GM10248 (cell line): ENCODE measurements at regions not wholly inside any gene's neighbourhood (a gene's known extent, or its start where the extent isn't known, plus 50 kb on each side); places are given as distances from the start of the nearest gene placed in this dataset.

Experiments
- CTCF ChIA-PET: fragments of 300-600 bp; sonication (Branson Sonifier 250); formaldehyde crosslinking; extraction: SDS; loops from one replicate; lab custom pipeline; 2021; ENCODE audit warnings: antibody characterized with exemption; lab: Yijun Ruan, JAX
- POLR2A ChIA-PET: fragments of 350-650 bp; sonication (Branson Sonifier 250); formaldehyde crosslinking; extraction: SDS; loops from one replicate; lab custom pipeline; 2020; ENCODE audit warnings: antibody characterized with exemption; lab: Yijun Ruan, JAX
- DNase-seq: peaks from one replicate; pipeline ENCODE4 v3.0.0; 2012; ENCODE audit errors: extremely low spot score
- CTCF ChIP-seq: IDR thresholded peaks from 2 replicates; pipeline ENCODE4 v1.5.1; 2012; ENCODE audit warnings: mild to moderate bottlenecking, low read depth; ENCODE audit errors: extremely low read depth, missing control alignments, control extremely low read depth

DNA sequence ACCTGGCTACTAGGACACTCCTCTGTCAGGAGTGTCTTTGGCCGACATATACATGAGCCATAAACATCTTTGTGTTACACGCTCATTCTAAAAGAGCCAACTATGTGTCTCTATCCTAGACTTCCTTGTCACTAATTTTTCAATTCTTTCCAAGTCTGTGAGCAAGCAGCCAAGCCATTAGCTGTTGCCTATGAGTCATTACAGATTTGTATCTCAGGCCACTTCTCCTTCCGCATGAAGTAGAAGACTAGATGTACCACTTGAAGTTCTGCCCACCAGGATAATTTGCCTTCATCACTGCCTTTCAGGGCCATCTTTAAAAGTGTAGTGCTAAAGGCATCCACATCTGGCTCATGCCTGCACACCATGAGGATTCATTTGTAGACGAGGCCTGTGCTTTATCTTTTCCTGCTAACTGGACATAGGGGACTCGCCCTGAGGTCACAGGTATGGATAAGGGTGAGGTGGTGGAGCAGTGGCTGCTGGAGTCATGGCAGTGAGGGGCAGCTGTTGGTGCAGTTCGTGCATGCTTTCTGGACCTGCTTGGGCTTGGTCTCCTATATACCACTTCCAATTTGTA lies 126.1 kb upstream of the KL start:
- ChIA-PET CTCF (interaction anchor here (1.6 kb wide), 1 partner anchor 21 kb away, joined by 4 read pairs; no protein-coding TSS in a partner anchor), POLR2A (no interaction called here)
- TF ChIP-seq CTCF: no peak
- DNase-seq: no peak

- POLR2A ChIA-PET: no interaction called here
- no peak for DNase-seq
- CTCF ChIA-PET: interaction anchor here (1.0 kb wide), 1 partner anchor 8 kb away, joined by 3 read pairs; no protein-coding TSS in a partner anchor
These were observed 123.0 kb upstream of the KL start for GRCh38 chr13:32893176-32893575.

GRCh38 chr13:32894589-32895001 lies 121.6 kb upstream of the KL start:
- no peak for TF ChIP-seq CTCF
- DNase-seq: no peak
- ChIA-PET CTCF (interaction anchor here (1.9 kb wide), 1 partner anchor 16 kb away, joined by 5 read pairs; no protein-coding TSS in a partner anchor), POLR2A (no interaction called here)

More at GRCh38 chr13:32893176-32893575, 123.0 kb upstream of the KL start:
- TF ChIP-seq CTCF: no peak

DNA sequence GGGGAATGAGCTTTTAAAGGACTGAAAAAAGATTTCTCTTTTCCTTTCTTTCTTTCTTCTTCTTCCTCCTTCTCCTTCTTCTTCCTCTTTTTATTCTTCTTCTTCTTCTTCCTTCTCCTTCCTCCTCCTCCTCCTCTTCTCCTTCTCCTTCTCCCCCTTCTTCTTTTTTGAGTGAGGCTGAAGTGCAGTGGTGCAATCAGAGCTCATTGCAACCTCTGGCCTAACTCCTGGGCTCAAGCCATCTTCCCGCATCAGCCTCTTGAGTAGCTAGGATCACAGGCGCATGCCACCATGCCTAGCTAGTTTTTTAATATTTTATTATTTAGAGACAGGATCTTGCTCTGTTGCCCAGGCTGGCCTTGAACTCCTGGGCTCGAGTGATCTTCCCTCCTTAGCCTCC lies 120.9 kb upstream of the KL start:
- no peak for TF ChIP-seq CTCF
- CTCF ChIA-PET: interaction anchor here (0.8 to 3.6 kb wide), 3 partner anchors 14 to 26 kb away, joined by 3 to 12 read pairs (median 5); no protein-coding TSS in a partner anchor
- POLR2A ChIA-PET: no interaction called here
- DNase-seq: no peak

- POLR2A ChIA-PET: no interaction called here
These were observed 118.9 kb upstream of the KL start for GRCh38 chr13:32897296-32897695.

More at GRCh38 chr13:32897296-32897695, 118.9 kb upstream of the KL start:
- CTCF ChIA-PET: interaction anchor here (1.0 to 3.6 kb wide), 8 partner anchors 9 to 646 kb away, joined by 3 to 12 read pairs (median 4); no protein-coding TSS in a partner anchor
- no peak for TF ChIP-seq CTCF
- DNase-seq: no peak
